Naive thymus-derived CD4-positive, alpha-beta T cell (primary cell): ENCODE measurements at regions not wholly inside any gene's neighbourhood (a gene's known extent, or its start where the extent isn't known, plus 50 kb on each side); places are given as distances from the start of the nearest gene placed in this dataset.

ENCODE experiments used
- ATAC-seq: fragments of 150-1000 bp; cut with Tn5 transposase; 2 replicates; pipeline ENCODE4 v1.10.0; 2021; ENCODE audit warnings: mild to moderate bottlenecking, moderate library complexity
- CTCF ChIA-PET: fragments of 350-600 bp; sonication (Branson Sonifier 250); formaldehyde crosslinking; loops from one replicate; lab custom pipeline; 2021; ENCODE audit warnings: antibody characterized with exemption; lab: Charles Lee
- POLR2A ChIA-PET: fragments of 350-600 bp; sonication (Branson Sonifier 250); formaldehyde crosslinking; loops from one replicate; lab custom pipeline; 2021; ENCODE audit warnings: antibody characterized with exemption, inconsistent platforms; lab: Charles Lee
- DNase-seq, 9 donors: peaks; one replicate each; pipeline versions ENCODE4 v3.0.0 to v3.0.0-alpha.2; 2020 to 2022; ENCODE audit warnings: mixed read lengths in 1 of 9
- H3K27ac ChIP-seq: one replicate; pipeline ENCODE4 v1.7.0; 2013; ENCODE audit warnings: mild to moderate bottlenecking, low read depth, low read length, moderate library complexity
- H3K27me3 ChIP-seq, 2 donors: one replicate each; pipeline ENCODE4 v1.7.0; 2013; ENCODE audit warnings: low read length in 2 of 2, mild to moderate bottlenecking in 2 of 2, moderate library complexity in 2 of 2; ENCODE audit not compliant: control insufficient read depth in 2 of 2, insufficient read depth in 2 of 2
- H3K36me3 ChIP-seq, 3 experiments: 1 replicate in 2 of 3; 2 replicates in 1 of 3; pipeline ENCODE4 v1.7.0; 2013; ENCODE audit warnings: low read length in 3 of 3, mild to moderate bottlenecking in 3 of 3, moderate library complexity in 1 of 3; ENCODE audit not compliant: insufficient read depth in 3 of 3, control insufficient read depth in 2 of 3
- H3K4me1 ChIP-seq, 2 donors: one replicate each; pipeline ENCODE4 v1.7.0; 2013; ENCODE audit warnings: low read length in 2 of 2, mild to moderate bottlenecking in 2 of 2, moderate library complexity in 1 of 2; ENCODE audit not compliant: control insufficient read depth in 2 of 2, insufficient read depth in 2 of 2
- H3K4me3 ChIP-seq: 2 replicates; pipeline ENCODE4 v1.7.0; 2013; ENCODE audit warnings: mild to moderate bottlenecking, low read length
- H3K9me3 ChIP-seq, 3 experiments: 1 replicate in 2 of 3; 2 replicates in 1 of 3; pipeline ENCODE4 v1.7.0; 2013; ENCODE audit warnings: low read length in 3 of 3; ENCODE audit not compliant: control insufficient read depth in 2 of 3
- H3K27ac Mint-ChIP-seq, 9 donors: one replicate each; pipeline ENCODE4 v1.8.0; 2020 to 2022; ENCODE audit warnings: mixed read lengths in 9 of 9, mild to moderate bottlenecking in 8 of 9, moderate library complexity in 5 of 9, inconsistent platforms in 2 of 9
- H3K27me3 Mint-ChIP-seq, 5 donors: one replicate each; pipeline ENCODE4 v1.8.0; 2021 to 2022; ENCODE audit warnings: mixed read lengths in 5 of 5, mild to moderate bottlenecking in 1 of 5
- H3K36me3 Mint-ChIP-seq, 5 donors: one replicate each; pipeline ENCODE4 v1.8.0; 2020 to 2022; ENCODE audit warnings: mixed read lengths in 5 of 5, mild to moderate bottlenecking in 3 of 5, inconsistent platforms in 1 of 5
- H3K4me1 Mint-ChIP-seq, 7 donors: one replicate each; pipeline ENCODE4 v1.8.0; 2020 to 2022; ENCODE audit warnings: mixed read lengths in 7 of 7, mild to moderate bottlenecking in 3 of 7, inconsistent platforms in 1 of 7
- H3K4me3 Mint-ChIP-seq, 10 donors: one replicate each; pipeline ENCODE4 v1.8.0; 2020 to 2022; ENCODE audit warnings: mild to moderate bottlenecking in 10 of 10, mixed read lengths in 10 of 10, moderate library complexity in 6 of 10, inconsistent platforms in 2 of 10
- H3K9me3 Mint-ChIP-seq, 11 donors: one replicate each; pipeline ENCODE4 v1.8.0; 2020 to 2022; ENCODE audit warnings: mixed read lengths in 11 of 11, mild to moderate bottlenecking in 4 of 11, inconsistent platforms in 1 of 11, moderate library complexity in 1 of 11
- intact Hi-C, 2 donors: fragments of 100-400 bp; cut with micrococcal nuclease; formaldehyde crosslinking; loops; one replicate each; pipeline ENCODE4 v1.15.1; 2023

DNA sequence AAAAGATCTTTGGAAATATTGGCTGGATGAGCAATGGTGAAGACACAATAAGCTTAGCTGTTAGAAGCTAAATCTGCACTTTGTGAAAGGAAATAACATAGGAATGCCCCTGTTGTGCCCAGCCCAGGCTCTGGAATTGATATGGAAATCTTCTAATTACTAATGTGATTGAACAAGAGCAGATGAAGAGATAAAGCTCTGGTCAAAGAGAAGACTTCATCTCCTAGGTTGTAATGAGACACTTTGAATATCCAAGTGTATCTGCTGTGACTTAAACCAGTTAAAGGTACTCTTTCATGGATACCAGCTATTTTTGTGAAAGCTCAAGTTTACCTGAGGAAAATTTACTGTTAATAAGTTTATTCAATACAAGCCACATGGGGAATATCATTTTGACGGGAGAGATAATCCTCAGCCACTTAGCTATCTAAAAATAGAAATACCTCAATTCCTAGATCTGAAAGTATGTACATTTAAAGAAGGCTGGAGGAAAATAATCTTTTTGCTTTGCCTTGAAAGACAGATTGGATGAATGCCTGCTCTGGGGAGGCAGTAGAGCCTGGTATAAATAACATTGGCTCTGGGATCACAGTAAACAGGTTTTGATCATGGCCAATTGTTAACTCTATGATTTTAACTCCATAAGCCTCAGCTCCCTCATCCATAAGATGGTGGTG, 494.0 kb upstream of the B3GALT2 start:
- DNase-seq = no peak
- no peak overlapping the region for H3K27ac ChIP-seq
- Mint-ChIP-seq H3K9me3 (peaks cover 0 to under 1% (median 0%) of the 10 kb centered on the region in 11 donors), H3K4me1 (peaks cover 0 to 8% (median 0%) of the 10 kb centered on the region in 7 donors), H3K4me3 (no peak overlapping the region), H3K36me3 (peaks cover 0 to 4% (median 0%) of the 10 kb centered on the region in 5 donors), H3K27me3 (peaks cover 0 to 3% (median 0%) of the 10 kb centered on the region in 5 donors), H3K27ac (no peak overlapping the region)
- no peak for ATAC-seq
- no peaks in the 10 kb centered on the region for H3K9me3 ChIP-seq
- intact Hi-C loops = no loop called here
- no peaks in the 10 kb centered on the region for H3K27me3 ChIP-seq
- ChIA-PET CTCF (no interaction called here), POLR2A (interaction anchor here (0.9 to 1.0 kb wide), 2 partner anchors 18 to 29 kb away, joined by 3 read pairs; no protein-coding TSS in a partner anchor)
- H3K36me3 ChIP-seq = no peaks in the 10 kb centered on the region
- H3K4me3 ChIP-seq = no peak overlapping the region
- H3K4me1 ChIP-seq = no peaks in the 10 kb centered on the region

DNA sequence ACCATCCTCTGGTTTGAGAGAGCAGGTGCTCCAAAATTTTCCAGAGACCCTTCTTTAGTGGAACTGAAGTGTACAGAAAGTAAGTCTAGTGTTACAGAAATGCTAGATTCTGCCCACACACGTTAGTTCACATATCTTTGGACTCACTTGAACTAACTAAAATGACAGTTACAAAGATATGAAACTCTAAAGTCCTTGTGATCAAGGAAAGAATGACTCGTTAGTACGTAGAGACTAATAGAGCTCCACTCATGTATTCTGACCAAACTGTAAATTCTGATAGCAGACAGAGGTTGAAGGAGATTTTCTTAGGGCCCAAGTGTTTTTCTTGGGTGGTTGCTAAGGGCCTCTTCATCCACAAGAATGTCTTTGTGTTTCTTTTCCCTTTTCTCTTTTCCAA, 491.5 kb upstream of the B3GALT2 start:
- ChIA-PET POLR2A (no interaction called here), CTCF (no interaction called here)
- DNase-seq (no peak), ATAC-seq (no peak)
- Mint-ChIP-seq H3K27ac (no peak overlapping the region), H3K9me3 (peaks cover 0 to 2% (median 0%) of the 10 kb centered on the region in 11 donors), H3K36me3 (peaks cover 0 to 4% (median 0%) of the 10 kb centered on the region in 5 donors), H3K27me3 (no peaks in the 10 kb centered on the region), H3K4me3 (no peak overlapping the region), H3K4me1 (peaks cover 0 to 8% (median 0%) of the 10 kb centered on the region in 7 donors)
- H3K4me3 ChIP-seq = no peak overlapping the region
- H3K9me3 ChIP-seq = no peaks in the 10 kb centered on the region
- no peak overlapping the region for H3K27ac ChIP-seq
- no peaks in the 10 kb centered on the region for H3K36me3 ChIP-seq
- intact Hi-C loops = no loop called here
- H3K4me1 ChIP-seq = no peaks in the 10 kb centered on the region
- no peaks in the 10 kb centered on the region for H3K27me3 ChIP-seq

DNA sequence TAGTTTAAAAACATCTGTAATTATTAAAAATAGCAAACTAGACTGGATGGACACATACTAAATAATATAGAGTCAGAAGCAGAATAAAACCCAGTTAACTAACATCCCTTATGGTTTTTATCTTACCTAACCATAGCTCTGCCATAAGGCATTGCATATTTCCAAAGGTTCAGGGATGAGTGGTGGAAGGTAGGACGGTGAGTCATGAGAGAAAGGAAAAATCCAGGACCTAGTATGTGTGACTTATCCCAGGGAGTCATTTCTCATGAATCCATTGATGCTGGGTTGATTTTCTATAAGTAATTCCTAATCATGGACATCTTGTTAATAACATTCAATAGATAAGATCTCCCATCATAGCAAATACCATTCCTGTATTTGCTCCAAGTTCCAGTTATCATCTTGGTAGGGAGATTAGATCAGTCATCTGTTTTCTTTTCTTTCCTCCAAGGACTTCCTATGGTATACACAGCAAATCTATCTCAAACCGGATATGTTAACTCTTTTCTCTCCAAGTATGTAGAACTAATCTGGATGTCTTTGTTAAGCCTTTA, 490.7 kb upstream of the B3GALT2 start:
- no peak overlapping the region for H3K4me3 Mint-ChIP-seq
- no peaks in the 10 kb centered on the region for H3K27me3 Mint-ChIP-seq
- Histone ChIP-seq H3K4me1 (no peaks in the 10 kb centered on the region), H3K36me3 (no peaks in the 10 kb centered on the region), H3K27ac (no peak overlapping the region), H3K27me3 (no peaks in the 10 kb centered on the region), H3K9me3 (no peaks in the 10 kb centered on the region), H3K4me3 (no peak overlapping the region)
- POLR2A ChIA-PET = interaction anchor here (1.5 kb wide), 1 partner anchor 10 kb away, joined by 4 read pairs; no protein-coding TSS in a partner anchor
- CTCF ChIA-PET = no interaction called here
- peaks cover 0 to 3% (median 0%) of the 10 kb centered on the region in 11 donors for H3K9me3 Mint-ChIP-seq
- peaks cover 0 to 5% (median 0%) of the 10 kb centered on the region in 5 donors for H3K36me3 Mint-ChIP-seq
- ATAC-seq = no peak
- intact Hi-C loops = no loop called here
- peaks cover 0 to 8% (median 0%) of the 10 kb centered on the region in 7 donors for H3K4me1 Mint-ChIP-seq
- no peak for DNase-seq
- no peak overlapping the region for H3K27ac Mint-ChIP-seq

DNA sequence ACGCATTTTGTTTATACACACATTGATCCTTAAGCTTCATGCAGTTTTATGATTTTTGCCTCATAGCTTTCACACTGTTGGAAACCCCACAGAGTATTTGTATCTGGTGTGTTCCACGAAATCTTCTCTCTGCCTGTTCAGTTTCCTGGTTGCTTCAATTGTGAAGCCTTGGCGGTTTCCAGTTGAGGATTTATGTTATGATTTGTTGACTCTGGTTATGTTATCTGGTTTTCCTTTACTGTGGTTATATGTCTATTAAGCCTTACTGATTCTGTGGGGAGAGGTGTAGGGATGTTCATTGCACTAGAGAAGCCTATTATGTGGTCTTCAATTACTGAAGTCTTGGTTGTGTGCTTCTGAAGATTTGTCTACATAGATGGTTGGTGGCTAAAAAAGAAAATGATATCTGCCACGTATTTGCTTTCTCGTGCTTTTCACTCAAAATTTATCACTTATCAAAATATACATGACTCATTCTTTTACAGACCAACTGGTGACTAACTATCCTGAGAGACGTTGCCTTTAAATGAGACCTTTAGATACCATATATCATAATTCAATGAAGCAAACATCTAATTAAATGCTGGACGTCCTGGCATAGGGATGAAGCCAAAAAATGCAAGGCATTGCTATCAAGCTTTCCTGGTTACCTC, 488.0 kb upstream of the B3GALT2 start:
- H3K36me3 ChIP-seq = no peaks in the 10 kb centered on the region
- peaks cover 0 to 6% (median 0%) of the 10 kb centered on the region in 11 donors for H3K9me3 Mint-ChIP-seq
- POLR2A ChIA-PET = no interaction called here
- no peaks in the 10 kb centered on the region for H3K9me3 ChIP-seq
- no peak overlapping the region for H3K4me3 Mint-ChIP-seq
- H3K36me3 Mint-ChIP-seq = peaks cover 0 to 8% (median 0%) of the 10 kb centered on the region in 5 donors
- H3K27me3 ChIP-seq = no peaks in the 10 kb centered on the region
- H3K4me1 Mint-ChIP-seq = peaks cover 0 to 7% (median 0%) of the 10 kb centered on the region in 7 donors
- CTCF ChIA-PET = no interaction called here
- no peak for DNase-seq
- no peak overlapping the region for H3K27ac ChIP-seq
- peak overlapping the region in 1 of 9 donors; percentile 13 for H3K27ac Mint-ChIP-seq
- no peaks in the 10 kb centered on the region for H3K27me3 Mint-ChIP-seq
- ATAC-seq = no peak
- intact Hi-C loops = no loop called here
- H3K4me1 ChIP-seq = no peaks in the 10 kb centered on the region
- H3K4me3 ChIP-seq = no peak overlapping the region

DNA sequence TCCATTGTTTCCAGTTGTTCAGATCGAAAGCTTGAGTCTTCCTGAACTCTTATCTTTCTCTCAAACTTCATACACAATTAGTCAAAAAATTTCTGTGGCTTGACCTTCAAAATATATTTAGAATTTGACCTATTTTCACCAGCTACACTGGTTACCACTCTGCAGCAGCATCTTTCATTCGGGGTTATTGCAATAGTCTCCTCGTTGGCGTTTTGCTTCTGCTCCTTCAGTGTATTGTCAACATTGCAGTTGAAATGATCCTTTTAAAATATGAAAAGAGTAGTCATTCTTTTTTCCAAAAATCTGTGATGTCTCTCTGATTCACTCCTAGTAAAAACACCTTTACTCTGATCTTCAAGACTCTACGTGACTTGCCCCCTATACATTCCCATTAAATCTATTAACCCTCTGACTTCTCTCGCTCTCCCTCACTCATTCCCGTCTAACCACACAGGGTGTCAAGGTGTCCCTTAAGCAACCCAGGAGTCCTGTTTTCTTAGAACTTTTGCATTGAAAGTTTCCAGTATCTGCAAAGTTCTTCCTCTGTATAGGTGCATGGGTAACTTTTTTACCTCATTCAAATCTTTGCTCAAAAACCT, 480.2 kb upstream of the B3GALT2 start:
- peaks cover 0 to 3% (median 0%) of the 10 kb centered on the region in 7 donors for H3K4me1 Mint-ChIP-seq
- H3K4me3 ChIP-seq = no peak overlapping the region
- H3K27me3 ChIP-seq = no peaks in the 10 kb centered on the region
- no peaks in the 10 kb centered on the region for H3K4me1 ChIP-seq
- POLR2A ChIA-PET = interaction anchor here (0.9 kb wide), 1 partner anchor 10 kb away, joined by 4 read pairs; no protein-coding TSS in a partner anchor
- H3K27ac ChIP-seq = no peak overlapping the region
- no peaks in the 10 kb centered on the region for H3K9me3 ChIP-seq
- no peaks in the 10 kb centered on the region for H3K36me3 ChIP-seq
- intact Hi-C loops = no loop called here
- H3K4me3 Mint-ChIP-seq = no peak overlapping the region
- CTCF ChIA-PET = no interaction called here
- H3K27ac Mint-ChIP-seq = no peak overlapping the region
- ATAC-seq = no peak
- peaks cover 0 to 14% (median 0%) of the 10 kb centered on the region in 11 donors for H3K9me3 Mint-ChIP-seq
- H3K36me3 Mint-ChIP-seq = peaks cover 0 to 16% (median 0%) of the 10 kb centered on the region in 5 donors
- DNase-seq = no peak
- H3K27me3 Mint-ChIP-seq = no peaks in the 10 kb centered on the region

DNA sequence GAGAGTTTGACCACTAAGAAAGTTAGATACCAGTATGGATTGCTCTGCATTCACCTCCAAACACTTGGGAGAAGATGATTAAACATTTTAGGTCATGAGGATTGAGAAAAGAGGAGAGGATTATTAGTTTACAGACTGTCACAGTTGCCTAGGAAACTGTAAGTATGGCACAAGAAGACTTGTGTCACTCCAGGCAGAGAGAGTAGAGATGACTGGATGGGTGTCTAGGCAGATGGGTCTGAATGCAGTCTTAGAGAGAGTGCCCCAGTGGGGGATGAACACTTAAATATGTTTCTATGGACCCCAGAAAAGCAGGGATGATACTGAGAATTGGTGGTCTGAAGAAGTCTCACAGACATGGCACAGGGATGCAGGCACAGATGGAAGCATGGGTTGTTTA, 477.6 kb upstream of the B3GALT2 start:
- no peaks in the 10 kb centered on the region for H3K27me3 Mint-ChIP-seq
- H3K4me1 ChIP-seq = no peaks in the 10 kb centered on the region
- peaks cover 0 to 15% (median 0%) of the 10 kb centered on the region in 5 donors for H3K36me3 Mint-ChIP-seq
- no peak overlapping the region for H3K4me3 ChIP-seq
- peaks cover 0 to 11% (median 0%) of the 10 kb centered on the region in 11 donors for H3K9me3 Mint-ChIP-seq
- ChIA-PET CTCF (no interaction called here), POLR2A (interaction anchor here (0.5 to 0.6 kb wide), 2 partner anchors 11 to 699 kb away, joined by 3 read pairs; no protein-coding TSS in a partner anchor)
- DNase-seq (no peak), ATAC-seq (no peak)
- no peaks in the 10 kb centered on the region for H3K36me3 ChIP-seq
- no peaks in the 10 kb centered on the region for H3K9me3 ChIP-seq
- no peak overlapping the region for H3K27ac ChIP-seq
- H3K4me3 Mint-ChIP-seq = no peak overlapping the region
- peaks cover 0 to 3% (median 0%) of the 10 kb centered on the region in 7 donors for H3K4me1 Mint-ChIP-seq
- no peaks in the 10 kb centered on the region for H3K27me3 ChIP-seq
- intact Hi-C loops = no loop called here
- no peak overlapping the region for H3K27ac Mint-ChIP-seq
